Stimulated activated naive CD4-positive, alpha-beta T cell treated with Interleukin-2 at 50 U/mL for 16 hours (primary cell): ENCODE measurements at regions not wholly inside any gene's neighbourhood (a gene's known extent, or its start where the extent isn't known, plus 50 kb on each side); places are given as distances from the start of the nearest gene placed in this dataset.
"Not testable (repeated sequence)": the region's sequence is repeated elsewhere in the genome, so short reads cannot be mapped to it uniquely, and the experiment has no call there.

Source experiments
- DNase-seq: peaks from one replicate; lab custom pipeline; 2025; lab: John Stamatoyannopoulos, UW

DNA sequence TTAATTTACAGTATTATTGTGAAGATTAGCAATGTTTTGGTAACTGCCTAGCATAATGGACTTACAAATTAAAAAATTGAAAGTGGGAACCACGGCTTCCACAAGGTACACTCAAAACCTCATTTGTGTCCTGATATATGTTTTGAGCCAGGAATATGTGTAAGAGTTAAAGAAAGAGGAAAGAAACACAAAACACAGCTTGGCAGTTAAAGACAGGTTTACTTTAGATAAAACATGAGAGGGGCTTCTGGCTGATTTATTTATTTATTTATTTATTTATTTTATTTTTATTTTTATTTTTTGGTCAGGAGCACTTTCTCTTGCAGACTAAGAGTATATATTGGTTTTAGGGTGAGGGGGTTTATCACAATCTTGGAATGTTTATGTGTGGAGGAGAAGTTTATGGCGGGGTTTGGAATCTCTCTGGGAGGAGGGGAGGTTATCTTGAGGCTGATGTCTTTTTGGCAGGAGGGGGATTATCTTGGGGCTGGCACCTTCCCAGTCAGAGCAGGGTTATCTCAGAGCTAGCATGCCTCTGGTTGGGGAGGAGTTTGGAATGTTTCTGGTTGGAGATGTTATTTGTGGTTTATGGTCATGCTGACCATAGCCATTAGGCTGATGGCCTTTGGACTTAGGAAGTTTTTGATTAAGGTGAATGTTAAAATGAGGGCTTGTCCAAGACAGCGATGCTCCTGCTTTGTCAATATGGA, 436.7 kb downstream of the DAD1 start:
- no peak for DNase-seq

DNA sequence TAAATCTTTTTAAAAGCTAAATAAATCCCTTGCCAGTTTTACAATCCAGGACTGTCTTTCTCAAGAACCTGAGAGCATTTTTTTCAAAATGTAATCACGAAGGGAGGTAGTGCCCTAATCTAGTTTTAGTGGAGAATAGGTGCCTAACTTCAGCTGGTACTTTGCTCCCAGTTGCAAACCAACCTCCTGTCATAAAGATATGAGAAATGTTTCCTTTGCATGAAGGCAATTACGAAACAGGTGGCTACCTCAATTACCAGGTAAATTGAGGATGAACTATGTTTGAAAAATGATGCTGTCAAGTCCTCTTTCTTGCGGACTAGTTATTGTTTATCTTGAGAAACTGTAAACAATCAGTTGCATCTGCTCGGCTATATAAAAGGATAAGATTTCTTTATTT, 437.9 kb downstream of the DAD1 start:
- DNase-seq, result no peak

DNA sequence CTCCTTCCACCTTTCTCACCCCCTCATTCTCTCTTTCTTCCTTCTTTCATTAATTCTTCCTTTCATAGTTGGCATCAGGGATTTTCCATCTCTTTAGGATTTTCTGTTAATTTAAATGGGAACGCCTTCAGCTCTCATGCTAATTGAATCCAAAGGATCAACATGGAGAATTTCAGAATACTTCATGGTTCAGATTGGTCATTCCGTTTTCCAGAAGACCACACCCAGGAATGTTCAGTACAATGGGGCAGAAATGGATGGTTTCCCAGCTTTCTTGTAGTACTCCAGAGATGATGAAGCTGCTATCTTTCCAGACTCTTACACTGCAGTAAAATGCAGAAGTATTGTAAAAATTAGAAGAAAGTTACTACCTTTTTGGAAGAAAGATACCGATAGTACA, 440.0 kb downstream of the DAD1 start:
- DNase-seq, result no peak

DNA sequence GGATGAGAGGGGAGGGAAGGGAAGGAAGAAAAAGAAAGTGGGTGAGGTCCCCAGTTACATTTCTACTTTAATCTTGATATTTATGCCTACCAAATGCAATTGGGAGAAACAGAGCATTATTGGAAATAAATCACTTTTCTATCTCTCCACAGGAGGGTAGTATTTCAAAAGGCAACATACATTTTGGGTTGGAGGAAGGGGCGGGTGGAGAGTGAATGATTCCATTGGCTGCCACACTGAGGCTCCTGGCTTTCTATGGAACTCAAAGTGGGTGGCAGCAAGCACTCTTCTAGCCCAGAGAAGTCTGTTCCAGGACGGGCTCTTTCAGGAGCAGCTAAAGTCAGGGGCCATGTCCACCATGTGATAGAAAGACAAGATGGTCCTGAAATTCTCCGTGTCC, 441.3 kb downstream of the DAD1 start:
- DNase-seq, result no peak

DNA sequence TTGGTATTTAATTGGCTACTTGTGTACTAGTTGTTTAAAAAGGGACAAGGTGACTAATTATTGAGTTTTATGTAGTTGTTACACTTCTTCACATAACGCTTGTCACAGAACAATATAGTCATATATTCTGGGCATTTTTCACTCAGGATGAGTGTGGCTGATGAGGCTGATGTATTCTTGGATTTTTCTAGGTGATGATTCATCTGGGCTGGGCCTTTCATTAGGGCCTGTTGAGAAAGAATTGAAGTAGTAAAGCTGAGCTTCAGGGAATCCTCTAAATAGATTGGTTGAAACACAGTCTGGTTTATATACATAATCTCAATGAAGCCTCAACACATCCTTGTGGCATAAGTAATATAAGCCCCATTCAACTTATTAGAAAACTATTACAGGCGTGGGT, 445.7 kb downstream of the DAD1 start:
- no peak for DNase-seq

DNA sequence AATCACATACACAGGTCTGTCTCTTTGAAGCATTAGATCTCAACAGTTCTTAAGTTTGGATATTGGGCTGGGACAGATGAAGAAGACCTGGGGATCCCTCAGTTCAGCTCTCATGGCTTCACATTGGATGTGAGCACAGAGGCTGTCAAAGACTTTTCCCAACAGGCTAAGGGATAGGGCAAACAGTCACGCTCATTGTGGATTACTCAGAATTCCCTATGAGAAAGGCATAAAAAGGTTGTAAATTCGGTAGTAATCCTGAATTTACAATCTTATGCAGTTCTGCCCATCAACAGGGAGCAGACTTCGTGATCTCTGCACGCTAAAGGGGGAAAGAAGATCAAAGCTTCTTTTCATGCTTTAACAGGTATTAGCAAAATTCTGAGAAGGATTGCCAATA, 448.4 kb downstream of the DAD1 start:
- DNase-seq, result no peak

DNA sequence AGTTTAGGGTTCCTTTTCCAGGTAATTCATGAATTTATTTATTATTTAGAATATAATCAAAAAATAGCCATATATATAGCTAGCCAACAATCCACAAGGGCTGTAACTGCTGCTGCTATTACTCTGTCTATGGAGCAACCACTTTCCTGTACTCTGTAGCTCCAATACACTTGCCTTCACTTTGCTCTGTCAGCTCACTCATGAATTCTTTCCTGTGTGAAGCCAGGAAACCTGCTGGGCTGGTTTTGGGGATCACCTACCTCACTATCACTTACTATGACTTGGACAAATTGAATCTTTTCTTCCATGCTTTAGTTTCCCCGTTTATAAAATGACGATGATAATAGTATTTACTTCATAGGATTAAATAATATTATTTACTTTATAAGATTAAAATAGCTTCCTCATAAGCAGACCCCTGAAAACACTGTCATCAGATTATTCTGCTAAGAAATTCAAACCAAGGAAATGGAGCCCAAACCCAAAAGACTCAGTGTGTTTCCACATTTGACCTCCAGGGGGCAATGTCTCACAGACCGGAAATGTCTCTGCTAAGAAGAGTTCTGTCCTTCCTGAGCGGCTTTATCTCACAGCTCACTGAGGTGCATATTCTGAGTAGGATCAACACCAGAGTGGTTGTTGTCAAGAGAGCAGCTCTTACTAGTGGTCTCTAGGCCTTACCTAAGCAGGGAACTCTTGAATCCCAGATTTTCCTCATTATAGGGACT, 457.1 kb downstream of the DAD1 start:
- DNase-seq, result no peak

DNA sequence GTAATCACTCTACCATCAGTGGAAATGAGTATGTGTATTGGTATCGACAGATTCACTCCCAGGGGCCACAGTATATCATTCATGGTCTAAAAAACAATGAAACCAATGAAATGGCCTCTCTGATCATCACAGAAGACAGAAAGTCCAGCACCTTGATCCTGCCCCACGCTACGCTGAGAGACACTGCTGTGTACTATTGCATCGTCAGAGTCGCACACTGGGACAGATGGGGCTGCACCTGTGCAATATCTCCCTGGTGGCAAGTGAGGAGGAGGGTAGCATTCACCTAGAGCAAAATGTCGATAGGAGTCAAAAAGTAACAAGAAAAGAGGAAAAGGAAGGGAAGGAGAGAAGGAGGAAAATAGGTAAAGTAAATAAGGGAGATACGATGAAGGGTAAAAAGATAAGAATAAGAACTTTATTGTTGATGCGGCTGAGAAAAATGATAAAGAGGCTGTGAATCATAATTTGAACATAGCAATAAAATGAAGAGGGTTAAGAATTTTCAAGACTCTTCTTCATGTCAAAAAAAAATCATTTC, 450.5 kb upstream of the OR4E1 start:
- no peak for DNase-seq

DNA sequence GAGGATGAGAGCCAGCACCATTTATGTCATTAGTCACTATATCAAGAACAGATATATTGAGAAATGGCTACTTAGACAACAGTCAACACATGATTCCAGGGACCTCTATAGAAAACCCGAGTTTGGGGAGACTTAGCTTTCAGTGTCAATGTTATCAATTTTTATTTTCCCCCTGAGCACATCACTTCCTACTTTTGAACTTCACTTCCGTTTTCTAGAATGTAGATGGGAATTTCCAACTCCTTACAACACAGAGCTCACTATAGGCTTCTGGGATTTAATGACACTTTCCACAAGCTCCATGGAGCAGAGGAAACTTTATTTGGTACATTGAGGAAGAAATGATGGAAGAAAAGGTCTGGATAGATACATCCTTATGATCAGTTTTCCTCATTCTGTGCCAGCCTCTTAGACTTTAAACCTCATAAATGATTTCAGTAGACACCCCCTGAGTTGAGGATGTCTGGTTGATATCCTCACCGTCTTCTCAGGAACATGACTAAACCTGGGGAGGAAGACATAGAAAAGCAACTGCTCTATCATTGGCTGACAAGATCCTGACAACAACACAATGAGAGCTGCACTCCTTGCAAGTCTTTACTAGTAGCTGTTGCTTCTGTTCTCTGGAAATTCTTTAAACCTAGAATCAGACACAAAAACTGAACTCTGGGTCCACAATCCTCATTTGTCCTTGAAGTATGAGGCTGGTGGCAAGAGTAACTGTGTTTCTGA, 449.4 kb upstream of the OR4E1 start:
- DNase-seq, result no peak

DNA sequence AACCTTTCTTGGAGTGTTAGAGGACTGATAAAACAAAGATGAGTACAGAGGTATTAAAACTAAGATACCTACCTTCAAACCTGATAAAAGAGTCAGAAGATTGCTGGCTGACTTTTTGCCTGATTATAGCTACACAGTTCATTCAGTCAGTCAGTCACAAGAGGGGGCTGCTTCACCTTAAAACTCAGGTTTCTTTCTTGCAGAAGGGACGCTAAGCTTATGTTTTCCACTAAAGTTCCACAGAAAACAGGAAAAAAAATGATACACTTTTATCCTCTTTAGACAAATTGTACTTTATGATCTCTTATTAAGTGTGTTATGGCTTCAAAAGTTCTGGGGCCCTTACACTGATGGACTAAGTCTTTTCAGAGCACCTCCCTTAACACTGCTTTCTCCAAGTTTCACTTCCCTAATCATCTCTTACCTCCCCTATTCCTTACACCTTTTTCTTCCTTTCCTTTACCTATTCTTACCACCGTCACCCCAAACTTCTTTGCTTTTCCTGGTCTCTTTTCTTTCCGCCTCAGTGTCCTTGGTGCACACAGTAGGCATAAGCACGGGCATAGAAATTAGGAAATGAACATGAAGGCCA, 448.7 kb upstream of the OR4E1 start:
- DNase-seq, result no peak

DNA sequence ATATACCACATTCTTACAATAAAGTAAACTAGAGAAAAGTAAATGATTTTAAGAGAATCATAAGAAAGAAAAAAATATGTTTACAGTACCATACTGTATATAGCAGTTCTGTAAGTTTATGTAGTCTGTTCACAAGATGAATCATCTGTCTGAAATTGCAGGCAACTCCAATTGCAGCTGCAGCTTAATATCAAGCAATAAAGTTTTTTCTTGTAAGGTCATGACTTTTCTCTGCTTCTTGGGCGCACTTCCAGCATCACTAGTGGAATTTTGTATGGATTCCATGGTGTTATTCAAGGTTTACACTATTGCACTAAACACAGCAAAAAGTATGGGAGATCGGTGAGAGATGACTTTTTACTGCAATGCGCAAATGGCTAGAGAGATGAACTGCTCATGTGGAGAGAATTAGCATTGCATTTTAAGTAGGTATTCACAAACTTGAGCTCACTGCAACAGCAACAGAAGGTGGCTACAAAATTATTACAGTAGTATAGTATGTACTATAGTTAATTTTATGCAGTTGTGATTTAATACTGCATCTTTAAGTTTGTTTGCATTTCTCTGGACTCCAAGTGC, 445.4 kb upstream of the OR4E1 start:
- DNase-seq, result no peak

DNA sequence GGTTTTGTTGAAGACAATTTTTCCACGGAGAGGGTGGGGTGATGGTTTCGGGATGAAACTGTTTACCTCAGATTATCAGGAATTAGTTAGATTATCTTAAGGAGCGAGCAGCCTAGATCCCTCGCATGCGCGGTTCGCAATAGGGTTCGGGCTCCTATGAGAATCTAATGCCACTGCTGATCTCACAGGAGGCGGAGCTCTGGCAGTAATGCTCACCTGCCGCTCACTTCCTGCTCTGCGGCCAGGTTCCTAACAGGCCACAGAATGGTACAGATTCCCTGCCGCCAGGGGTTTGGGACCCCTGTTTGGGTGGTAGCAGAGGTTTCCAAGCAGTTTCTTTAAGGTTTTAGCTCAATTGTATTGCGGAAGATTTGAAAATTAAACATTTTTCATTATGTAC, 439.8 kb upstream of the OR4E1 start:
- no peak for DNase-seq

DNA sequence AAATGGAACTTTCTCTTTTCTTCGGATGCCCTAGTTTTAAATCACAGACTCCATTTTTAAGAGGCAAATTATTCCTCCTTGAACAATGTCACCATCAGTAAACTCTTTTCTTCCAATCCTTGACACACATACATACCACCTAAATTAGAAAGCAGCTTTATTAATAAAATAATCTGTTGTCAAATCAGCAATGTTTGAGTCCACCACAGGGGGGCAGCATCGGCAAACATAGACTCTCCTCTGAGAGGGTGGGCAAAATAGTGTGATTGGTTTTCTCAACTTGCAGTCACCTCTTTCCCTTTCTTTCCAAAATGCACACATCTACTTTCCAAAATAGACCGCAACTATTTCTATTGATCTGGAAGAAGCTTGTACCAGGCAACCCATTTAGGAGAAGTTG, 438.4 kb upstream of the OR4E1 start:
- DNase-seq, result peak; percentile 17

DNA sequence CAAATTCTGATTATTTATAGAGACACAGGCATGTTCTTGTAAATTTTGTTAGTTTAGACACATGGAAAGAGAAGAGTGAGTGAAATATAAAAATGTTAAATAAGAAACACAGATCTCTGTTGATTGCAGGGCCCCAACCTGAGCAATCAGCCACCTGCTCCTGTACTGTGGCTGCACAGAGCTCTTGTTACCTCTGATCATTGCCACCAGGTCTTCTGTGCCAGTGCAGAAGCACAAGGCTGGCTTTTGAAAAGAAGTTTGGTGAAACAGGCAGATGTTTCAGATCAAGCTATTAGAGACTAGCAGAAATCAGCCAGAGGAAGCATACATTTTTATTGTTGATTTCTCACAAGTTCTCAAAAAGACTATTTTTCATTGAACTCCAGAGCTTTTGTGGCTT, 434.1 kb upstream of the OR4E1 start:
- DNase-seq, result no peak

DNA sequence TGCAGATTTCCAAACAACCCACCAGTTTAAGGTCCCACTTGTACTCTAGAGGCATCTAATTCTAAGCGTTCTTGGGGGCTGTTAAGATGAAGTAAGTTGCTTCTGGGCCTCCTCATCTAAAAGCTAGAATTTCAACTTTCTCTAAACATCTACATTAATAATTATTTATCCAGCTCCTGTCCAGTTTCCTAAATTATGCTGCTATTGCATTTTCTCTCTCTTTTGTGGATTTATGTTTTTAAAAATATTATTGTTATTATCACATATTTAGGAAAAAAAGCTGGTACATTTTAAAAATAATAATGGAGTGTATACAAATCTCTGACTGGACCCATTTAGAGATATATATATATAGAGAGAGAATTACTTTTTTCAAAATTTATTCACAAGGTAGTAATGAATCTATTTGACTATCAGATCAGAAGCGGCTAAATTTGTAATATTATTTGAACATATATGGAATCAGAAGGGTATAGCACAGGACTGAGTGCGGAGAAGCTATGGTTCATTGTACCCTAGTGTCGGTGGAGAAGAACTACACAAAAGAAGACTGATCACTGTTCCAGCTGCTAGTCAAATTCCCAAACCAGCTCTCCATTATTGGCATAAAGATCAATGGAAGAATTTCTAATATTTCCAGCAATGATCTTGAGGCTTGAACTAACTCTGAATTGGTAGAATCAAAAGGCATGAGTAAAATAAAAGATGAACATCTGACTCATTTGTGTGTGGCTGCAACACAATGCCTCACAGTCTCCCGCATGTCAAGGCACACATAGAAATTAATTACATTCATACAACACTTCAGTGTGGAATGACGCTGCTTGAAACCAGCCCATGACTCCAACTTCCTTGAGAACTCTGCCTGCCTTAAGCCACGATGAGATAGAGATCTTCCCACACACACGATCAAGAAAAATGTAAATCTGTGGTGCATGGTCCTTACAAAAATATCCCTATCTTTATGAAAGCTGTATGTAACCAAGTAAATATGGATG, 433.4 kb upstream of the OR4E1 start:
- no peak for DNase-seq

DNA sequence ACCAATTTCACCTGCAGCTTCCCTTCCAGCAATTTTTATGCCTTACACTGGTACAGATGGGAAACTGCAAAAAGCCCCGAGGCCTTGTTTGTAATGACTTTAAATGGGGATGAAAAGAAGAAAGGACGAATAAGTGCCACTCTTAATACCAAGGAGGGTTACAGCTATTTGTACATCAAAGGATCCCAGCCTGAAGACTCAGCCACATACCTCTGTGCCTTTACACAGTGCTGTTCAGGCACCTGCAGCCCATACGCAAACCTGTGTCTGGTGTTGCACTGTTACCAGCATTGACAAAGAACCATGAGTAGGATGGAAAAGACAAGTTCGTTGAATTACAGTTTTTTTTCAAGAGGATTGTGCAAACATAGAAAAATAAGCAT, 432.0 kb upstream of the OR4E1 start:
- no peak for DNase-seq

DNA sequence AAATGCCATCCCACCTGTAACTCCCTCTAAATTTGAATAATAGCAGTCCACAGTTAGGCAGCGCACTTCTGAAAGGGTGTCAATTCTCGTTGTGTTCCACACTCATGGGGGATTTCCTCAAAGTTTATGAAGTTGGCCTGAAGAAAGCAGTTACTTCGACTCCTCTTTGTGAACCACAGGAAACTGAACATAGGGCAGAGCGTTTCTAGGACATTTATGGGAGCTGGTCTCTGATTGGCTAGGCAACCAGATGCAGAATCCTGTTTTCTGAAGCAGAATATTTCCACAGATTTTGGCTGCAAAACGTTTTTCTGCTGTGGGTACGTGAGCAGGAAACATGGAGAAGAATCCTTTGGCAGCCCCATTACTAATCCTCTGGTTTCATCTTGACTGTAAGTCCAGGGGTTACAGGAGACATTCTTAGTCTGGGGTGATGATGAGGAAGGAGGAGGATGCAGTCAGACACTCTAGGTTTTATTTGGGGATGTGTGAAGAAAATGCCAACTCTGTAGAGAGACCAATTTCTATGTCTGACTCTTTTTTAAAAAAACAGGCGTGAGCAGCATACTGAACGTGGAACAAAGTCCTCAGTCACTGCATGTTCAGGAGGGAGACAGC, 431.5 kb upstream of the OR4E1 start:
- DNase-seq, result no peak

DNA sequence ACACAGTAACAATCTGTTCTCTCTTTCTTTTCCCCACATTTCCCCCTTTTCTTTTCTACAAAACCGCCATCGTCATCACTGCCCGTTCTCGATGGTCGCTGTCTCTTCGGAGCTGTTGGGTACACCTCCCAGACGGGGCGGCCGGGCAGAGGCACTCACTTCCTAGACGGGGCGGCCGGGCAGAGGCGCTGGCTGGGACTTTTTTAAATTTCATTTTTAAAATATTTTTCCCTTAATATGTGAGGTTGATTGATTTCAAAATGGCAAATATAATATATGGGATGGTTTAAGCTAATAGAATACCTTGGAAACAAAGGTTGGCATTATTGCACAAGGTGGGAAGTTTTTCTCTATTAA, 427.1 kb upstream of the OR4E1 start:
- not testable (repeated sequence) for DNase-seq

DNA sequence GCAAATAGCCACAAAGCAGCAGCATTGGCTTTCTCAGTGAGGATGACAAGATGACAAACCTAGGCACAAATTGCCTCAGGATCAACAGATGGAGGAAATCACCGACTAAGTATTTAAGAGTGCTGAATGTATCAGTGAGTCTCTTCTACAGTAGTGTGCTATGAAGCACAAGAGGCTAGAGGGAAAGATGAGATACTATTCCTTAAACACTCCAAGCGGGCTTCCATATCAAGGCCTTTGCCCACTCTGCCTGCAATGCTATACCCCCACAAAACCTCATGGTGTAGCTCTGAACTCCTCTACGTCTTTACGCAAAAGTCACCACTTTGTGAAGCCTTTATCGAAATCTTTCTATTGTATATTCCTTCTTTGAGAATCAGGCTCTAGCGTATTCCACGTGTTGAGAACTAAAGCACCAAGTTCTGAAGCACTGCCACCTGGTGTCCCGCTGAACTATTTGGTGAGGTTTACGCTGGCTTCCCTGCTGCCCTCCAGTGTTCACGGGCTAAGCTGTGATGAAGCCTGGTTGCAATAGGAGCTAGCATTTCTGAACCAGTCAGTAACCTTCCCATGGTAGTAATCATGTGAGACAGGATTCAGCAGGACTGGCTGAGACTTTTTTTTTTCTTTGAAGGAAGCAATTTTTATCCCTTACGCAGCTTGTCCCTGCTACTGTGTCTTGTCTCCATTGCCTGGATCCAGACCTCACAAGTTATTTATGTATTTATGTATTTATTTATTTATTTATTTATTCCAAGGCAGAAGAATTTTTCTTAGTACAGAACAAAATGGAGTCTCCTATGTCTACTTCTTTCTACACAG, 426.5 kb upstream of the OR4E1 start:
- DNase-seq, result peak; percentile 33

DNA sequence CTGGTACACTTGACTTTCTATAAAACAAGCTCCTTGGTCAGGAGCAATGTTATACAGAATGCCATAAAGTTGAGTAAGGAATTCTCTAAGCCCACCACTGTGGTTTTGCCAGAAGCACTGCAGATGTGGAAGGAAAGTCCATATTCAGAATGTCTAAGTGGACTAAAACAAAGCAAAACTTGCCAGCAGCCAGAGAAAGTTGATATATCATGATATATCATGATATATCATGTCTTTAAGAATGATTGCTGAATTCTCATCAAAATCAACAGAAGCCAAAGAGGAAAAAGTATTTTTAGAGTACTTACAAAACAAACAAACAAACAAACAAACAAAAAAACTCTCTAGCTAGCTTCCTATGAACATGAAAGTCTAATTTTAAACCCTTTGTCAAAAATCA, 424.8 kb upstream of the OR4E1 start:
- DNase-seq, result no peak
